WTC11 (cell line): ENCODE measurements at regions not wholly inside any gene's neighbourhood (a gene's known extent, or its start where the extent isn't known, plus 50 kb on each side); places are given as distances from the start of the nearest gene placed in this dataset.

Experiments
- ATAC-seq: fragments of 200-7000 bp; cut with Tn5 transposase; 2 replicates; pipeline ENCODE4 v1.10.0; 2021; ENCODE audit warnings: mild to moderate bottlenecking, moderate library complexity
- CTCF ChIA-PET: fragments of 300-600 bp; sonication (Branson Sonifier 250); formaldehyde crosslinking; loops from one replicate; lab custom pipeline; 2021; ENCODE audit warnings: antibody characterized with exemption; lab: Charles Lee
- POLR2A ChIA-PET: fragments of 350-600 bp; sonication (Branson Sonifier 250); formaldehyde crosslinking; loops from one replicate; lab custom pipeline; 2021; ENCODE audit warnings: antibody characterized with exemption; lab: Charles Lee
- DNase-seq: peaks from one replicate; pipeline ENCODE4 v3.0.0; 2021; ENCODE audit warnings: low spot score
- H3K27ac Mint-ChIP-seq: 2 replicates; pipeline ENCODE4 v1.8.0; 2021; ENCODE audit warnings: mixed read lengths
- H3K27me3 Mint-ChIP-seq: 2 replicates; pipeline ENCODE4 v1.8.0; 2021; ENCODE audit warnings: low read depth, mild to moderate bottlenecking, moderate library complexity, mixed read lengths
- H3K36me3 Mint-ChIP-seq: 2 replicates; pipeline ENCODE4 v1.8.0; 2021; ENCODE audit warnings: mixed read lengths
- H3K4me1 Mint-ChIP-seq: 2 replicates; pipeline ENCODE4 v1.8.0; 2022; ENCODE audit warnings: mixed read lengths
- H3K4me3 Mint-ChIP-seq: 2 replicates; pipeline ENCODE4 v1.8.0; 2021; ENCODE audit warnings: mild to moderate bottlenecking, moderate library complexity, mixed read lengths
- H3K9me3 Mint-ChIP-seq: 2 replicates; pipeline ENCODE4 v1.8.0; 2021; ENCODE audit warnings: mixed read lengths
- EMX1 ChIP-seq: fragments of 250-450 bp; sonication (Bioruptor Pico); IDR thresholded peaks from 2 replicates; pipeline ENCODE4 v1.8.0; 2021; ENCODE audit warnings: mild to moderate bottlenecking
- ESRRA ChIP-seq: sonication (generic); formaldehyde crosslinking; IDR thresholded peaks from 2 replicates; pipeline ENCODE4 v1.8.1; 2022; ENCODE audit warnings: mild to moderate bottlenecking, missing genetic modification reagents, borderline replicate concordance
- GABPB1 ChIP-seq: sonication (generic); formaldehyde crosslinking; IDR thresholded peaks from 2 replicates; pipeline ENCODE4 v1.8.1; 2023; ENCODE audit warnings: mild to moderate bottlenecking, missing genetic modification reagents
- GRHL2 ChIP-seq: fragments of 250-450 bp; sonication (Bioruptor Pico); IDR thresholded peaks from 2 replicates; pipeline ENCODE4 v1.8.0; 2022; ENCODE audit warnings: mild to moderate bottlenecking, moderate library complexity; ENCODE audit not compliant: insufficient replicate concordance, severe bottlenecking
- HMGA2 ChIP-seq: fragments of 250-450 bp; sonication (Bioruptor Pico); IDR thresholded peaks from 2 replicates; pipeline ENCODE4 v1.4.0; 2021; ENCODE audit warnings: mild to moderate bottlenecking, moderate library complexity
- RELA ChIP-seq: sonication (generic); formaldehyde crosslinking; IDR thresholded peaks from 2 replicates; pipeline ENCODE4 v1.8.1; 2022; ENCODE audit warnings: missing genetic modification reagents, mild to moderate bottlenecking, borderline replicate concordance
- RORB ChIP-seq: fragments of 250-450 bp; sonication (Bioruptor Pico); IDR thresholded peaks from 2 replicates; pipeline ENCODE4 v1.9.0; 2021; ENCODE audit warnings: mild to moderate bottlenecking
- TEAD4 ChIP-seq: sonication (generic); formaldehyde crosslinking; IDR thresholded peaks from 2 replicates; pipeline ENCODE4 v1.8.0; 2022; ENCODE audit warnings: mild to moderate bottlenecking, missing genetic modification reagents
- ZNF121 ChIP-seq: sonication (generic); formaldehyde crosslinking; IDR thresholded peaks from 2 replicates; pipeline ENCODE4 v1.8.0; 2023; ENCODE audit warnings: missing genetic modification reagents
- ZNF219 ChIP-seq: sonication (generic); formaldehyde crosslinking; IDR thresholded peaks from 2 replicates; pipeline ENCODE4 v1.8.0; 2023; ENCODE audit warnings: missing genetic modification reagents, mild to moderate bottlenecking, borderline replicate concordance
- TF ChIP-seq, protein P1 (sequence below): sonication (generic); formaldehyde crosslinking; IDR thresholded peaks from 2 replicates; pipeline ENCODE4 v1.8.1; 2022; ENCODE audit warnings: missing genetic modification reagents, borderline replicate concordance
- TF ChIP-seq, protein P2 (sequence below): sonication (generic); formaldehyde crosslinking; conservative IDR thresholded peaks from 2 replicates; pipeline ENCODE4 v1.8.1; 2022; ENCODE audit warnings: mild to moderate bottlenecking, missing genetic modification reagents
- TF ChIP-seq, protein P3 (sequence below): fragments of 250-450 bp; sonication (Bioruptor Pico); IDR thresholded peaks from 2 replicates; pipeline ENCODE4 v1.9.0; 2021; ENCODE audit warnings: mild to moderate bottlenecking
- TF ChIP-seq, protein P4 (sequence below): sonication (generic); formaldehyde crosslinking; IDR thresholded peaks from 2 replicates; pipeline ENCODE4 v1.8.1; 2023; ENCODE audit warnings: mild to moderate bottlenecking, moderate library complexity, missing genetic modification reagents
- TF ChIP-seq, protein P5 (sequence below): fragments of 250-450 bp; sonication (Bioruptor Pico); IDR thresholded peaks from 2 replicates; pipeline ENCODE4 v1.9.0; 2021; ENCODE audit warnings: mild to moderate bottlenecking, borderline replicate concordance
- TF ChIP-seq, protein P6 (sequence below): sonication (generic); formaldehyde crosslinking; IDR thresholded peaks from 2 replicates; pipeline ENCODE4 v1.8.1; 2023; ENCODE audit warnings: mild to moderate bottlenecking, missing genetic modification reagents
- TF ChIP-seq, protein P7 (sequence below): sonication (generic); formaldehyde crosslinking; IDR thresholded peaks from 2 replicates; pipeline ENCODE4 v1.8.1; 2022; ENCODE audit warnings: low read depth, mild to moderate bottlenecking, moderate library complexity, missing genetic modification reagents, borderline replicate concordance
- TF ChIP-seq, protein P8 (sequence below): sonication (generic); formaldehyde crosslinking; IDR thresholded peaks from 2 replicates; pipeline ENCODE4 v1.8.0; 2023; ENCODE audit warnings: missing genetic modification reagents

DNA sequence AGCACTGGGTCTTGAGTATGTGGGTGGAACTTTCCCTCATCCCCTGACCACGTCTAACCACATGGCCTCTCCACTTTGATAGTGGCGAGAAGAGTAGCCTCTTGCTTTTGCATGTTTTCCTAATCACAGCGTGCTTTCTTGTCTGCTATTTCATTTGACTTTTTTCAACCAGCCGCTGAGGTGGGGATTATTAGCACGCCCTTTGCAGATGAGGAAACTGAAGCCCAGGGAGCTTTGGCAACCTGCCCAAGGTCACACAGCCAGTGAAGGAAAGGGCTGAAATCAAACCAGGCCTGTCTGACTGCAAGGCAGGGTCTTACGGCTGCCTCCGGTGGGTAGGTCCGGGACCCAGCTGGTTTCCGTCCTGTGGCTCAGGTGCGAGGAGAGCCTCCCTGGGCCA, 106.5 kb upstream of the MSX2 start:
- Mint-ChIP-seq H3K27ac (no peak overlapping the region), H3K36me3 (no peaks in the 10 kb centered on the region), H3K4me1 (no peaks in the 10 kb centered on the region), H3K9me3 (peaks cover 8% of the 10 kb centered on the region), H3K4me3 (no peak overlapping the region), H3K27me3 (no peaks in the 10 kb centered on the region; the same call in 1 of the 2 replicates)
- DNase-seq (no peak), ATAC-seq (no peak)
- ChIA-PET POLR2A (no interaction called here), CTCF (no interaction called here)
- no peak for TF ChIP-seq RORB (CRISPR knock-in tag)

DNA sequence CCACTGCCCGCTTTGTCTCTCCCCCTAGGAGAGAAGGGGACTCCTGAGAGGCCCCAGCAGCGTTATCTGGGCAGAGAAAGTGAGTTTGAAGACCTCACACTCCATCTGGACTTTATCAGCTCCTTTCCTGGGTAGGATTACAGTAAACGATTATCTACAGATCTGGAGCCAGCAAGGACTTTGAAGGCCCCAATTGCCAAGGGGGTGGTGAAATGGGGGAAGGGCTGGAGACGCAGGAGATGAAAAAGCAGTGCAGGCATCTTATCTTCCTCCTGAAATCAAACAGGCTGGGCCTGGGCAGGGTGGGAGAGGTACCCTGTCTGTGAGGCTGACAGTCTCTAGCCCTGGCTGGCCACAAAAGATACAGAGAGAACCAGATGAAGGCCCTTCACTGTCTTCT, 105.8 kb upstream of the MSX2 start:
- no peaks in the 10 kb centered on the region; the same call in 1 of the 2 replicates for H3K4me1 Mint-ChIP-seq
- no peak for ATAC-seq
- CTCF ChIA-PET: no interaction called here

More for the DNA sequence above, 105.8 kb upstream of the MSX2 start:
- Mint-ChIP-seq H3K27ac (no peak overlapping the region), H3K9me3 (peaks cover 8% of the 10 kb centered on the region), H3K36me3 (no peaks in the 10 kb centered on the region), H3K4me3 (no peak overlapping the region), H3K27me3 (no peaks in the 10 kb centered on the region; the same call in 1 of the 2 replicates)
- no peak for TF ChIP-seq RELA (CRISPR knock-in tag)
- TF ChIP-seq GRHL2 (CRISPR knock-in tag): no peak
- TF ChIP-seq ZNF219 (CRISPR knock-in tag): no peak
- TF ChIP-seq, protein P1, sequence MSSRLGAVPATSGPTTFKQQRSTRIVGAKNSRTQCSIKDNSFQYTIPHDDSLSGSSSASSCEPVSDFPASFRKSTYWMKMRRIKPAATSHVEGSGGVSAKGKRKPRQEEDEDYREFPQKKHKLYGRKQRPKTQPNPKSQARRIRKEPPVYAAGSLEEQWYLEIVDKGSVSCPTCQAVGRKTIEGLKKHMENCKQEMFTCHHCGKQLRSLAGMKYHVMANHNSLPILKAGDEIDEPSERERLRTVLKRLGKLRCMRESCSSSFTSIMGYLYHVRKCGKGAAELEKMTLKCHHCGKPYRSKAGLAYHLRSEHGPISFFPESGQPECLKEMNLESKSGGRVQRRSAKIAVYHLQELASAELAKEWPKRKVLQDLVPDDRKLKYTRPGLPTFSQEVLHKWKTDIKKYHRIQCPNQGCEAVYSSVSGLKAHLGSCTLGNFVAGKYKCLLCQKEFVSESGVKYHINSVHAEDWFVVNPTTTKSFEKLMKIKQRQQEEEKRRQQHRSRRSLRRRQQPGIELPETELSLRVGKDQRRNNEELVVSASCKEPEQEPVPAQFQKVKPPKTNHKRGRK: no peak
- TF ChIP-seq, protein P2, sequence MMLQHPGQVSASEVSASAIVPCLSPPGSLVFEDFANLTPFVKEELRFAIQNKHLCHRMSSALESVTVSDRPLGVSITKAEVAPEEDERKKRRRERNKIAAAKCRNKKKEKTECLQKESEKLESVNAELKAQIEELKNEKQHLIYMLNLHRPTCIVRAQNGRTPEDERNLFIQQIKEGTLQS (CRISPR knock-in tag): no peak
- TF ChIP-seq, protein P3, sequence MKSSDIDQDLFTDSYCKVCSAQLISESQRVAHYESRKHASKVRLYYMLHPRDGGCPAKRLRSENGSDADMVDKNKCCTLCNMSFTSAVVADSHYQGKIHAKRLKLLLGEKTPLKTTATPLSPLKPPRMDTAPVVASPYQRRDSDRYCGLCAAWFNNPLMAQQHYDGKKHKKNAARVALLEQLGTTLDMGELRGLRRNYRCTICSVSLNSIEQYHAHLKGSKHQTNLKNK: no peak
- TF ChIP-seq, protein P4, sequence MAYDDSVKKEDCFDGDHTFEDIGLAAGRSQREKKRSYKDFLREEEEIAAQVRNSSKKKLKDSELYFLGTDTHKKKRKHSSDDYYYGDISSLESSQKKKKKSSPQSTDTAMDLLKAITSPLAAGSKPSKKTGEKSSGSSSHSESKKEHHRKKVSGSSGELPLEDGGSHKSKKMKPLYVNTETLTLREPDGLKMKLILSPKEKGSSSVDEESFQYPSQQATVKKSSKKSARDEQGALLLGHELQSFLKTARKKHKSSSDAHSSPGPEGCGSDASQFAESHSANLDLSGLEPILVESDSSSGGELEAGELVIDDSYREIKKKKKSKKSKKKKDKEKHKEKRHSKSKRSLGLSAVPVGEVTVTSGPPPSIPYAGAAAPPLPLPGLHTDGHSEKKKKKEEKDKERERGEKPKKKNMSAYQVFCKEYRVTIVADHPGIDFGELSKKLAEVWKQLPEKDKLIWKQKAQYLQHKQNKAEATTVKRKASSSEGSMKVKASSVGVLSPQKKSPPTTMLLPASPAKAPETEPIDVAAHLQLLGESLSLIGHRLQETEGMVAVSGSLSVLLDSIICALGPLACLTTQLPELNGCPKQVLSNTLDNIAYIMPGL (CRISPR knock-in tag): no peak
- no peak for TF ChIP-seq ZNF121 (CRISPR knock-in tag)
- TF ChIP-seq, protein P5, sequence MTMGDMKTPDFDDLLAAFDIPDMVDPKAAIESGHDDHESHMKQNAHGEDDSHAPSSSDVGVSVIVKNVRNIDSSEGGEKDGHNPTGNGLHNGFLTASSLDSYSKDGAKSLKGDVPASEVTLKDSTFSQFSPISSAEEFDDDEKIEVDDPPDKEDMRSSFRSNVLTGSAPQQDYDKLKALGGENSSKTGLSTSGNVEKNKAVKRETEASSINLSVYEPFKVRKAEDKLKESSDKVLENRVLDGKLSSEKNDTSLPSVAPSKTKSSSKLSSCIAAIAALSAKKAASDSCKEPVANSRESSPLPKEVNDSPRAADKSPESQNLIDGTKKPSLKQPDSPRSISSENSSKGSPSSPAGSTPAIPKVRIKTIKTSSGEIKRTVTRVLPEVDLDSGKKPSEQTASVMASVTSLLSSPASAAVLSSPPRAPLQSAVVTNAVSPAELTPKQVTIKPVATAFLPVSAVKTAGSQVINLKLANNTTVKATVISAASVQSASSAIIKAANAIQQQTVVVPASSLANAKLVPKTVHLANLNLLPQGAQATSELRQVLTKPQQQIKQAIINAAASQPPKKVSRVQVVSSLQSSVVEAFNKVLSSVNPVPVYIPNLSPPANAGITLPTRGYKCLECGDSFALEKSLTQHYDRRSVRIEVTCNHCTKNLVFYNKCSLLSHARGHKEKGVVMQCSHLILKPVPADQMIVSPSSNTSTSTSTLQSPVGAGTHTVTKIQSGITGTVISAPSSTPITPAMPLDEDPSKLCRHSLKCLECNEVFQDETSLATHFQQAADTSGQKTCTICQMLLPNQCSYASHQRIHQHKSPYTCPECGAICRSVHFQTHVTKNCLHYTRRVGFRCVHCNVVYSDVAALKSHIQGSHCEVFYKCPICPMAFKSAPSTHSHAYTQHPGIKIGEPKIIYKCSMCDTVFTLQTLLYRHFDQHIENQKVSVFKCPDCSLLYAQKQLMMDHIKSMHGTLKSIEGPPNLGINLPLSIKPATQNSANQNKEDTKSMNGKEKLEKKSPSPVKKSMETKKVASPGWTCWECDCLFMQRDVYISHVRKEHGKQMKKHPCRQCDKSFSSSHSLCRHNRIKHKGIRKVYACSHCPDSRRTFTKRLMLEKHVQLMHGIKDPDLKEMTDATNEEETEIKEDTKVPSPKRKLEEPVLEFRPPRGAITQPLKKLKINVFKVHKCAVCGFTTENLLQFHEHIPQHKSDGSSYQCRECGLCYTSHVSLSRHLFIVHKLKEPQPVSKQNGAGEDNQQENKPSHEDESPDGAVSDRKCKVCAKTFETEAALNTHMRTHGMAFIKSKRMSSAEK (CRISPR knock-in tag): no peak
- TF ChIP-seq HMGA2 (CRISPR knock-in tag): no peak
- TF ChIP-seq, protein P6, sequence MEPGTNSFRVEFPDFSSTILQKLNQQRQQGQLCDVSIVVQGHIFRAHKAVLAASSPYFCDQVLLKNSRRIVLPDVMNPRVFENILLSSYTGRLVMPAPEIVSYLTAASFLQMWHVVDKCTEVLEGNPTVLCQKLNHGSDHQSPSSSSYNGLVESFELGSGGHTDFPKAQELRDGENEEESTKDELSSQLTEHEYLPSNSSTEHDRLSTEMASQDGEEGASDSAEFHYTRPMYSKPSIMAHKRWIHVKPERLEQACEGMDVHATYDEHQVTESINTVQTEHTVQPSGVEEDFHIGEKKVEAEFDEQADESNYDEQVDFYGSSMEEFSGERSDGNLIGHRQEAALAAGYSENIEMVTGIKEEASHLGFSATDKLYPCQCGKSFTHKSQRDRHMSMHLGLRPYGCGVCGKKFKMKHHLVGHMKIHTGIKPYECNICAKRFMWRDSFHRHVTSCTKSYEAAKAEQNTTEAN (CRISPR knock-in tag): no peak
- no peak for TF ChIP-seq ESRRA (CRISPR knock-in tag)
- TF ChIP-seq GABPB1 (CRISPR knock-in tag): no peak
- no peak for TF ChIP-seq RORB (CRISPR knock-in tag)
- TF ChIP-seq, protein P7, sequence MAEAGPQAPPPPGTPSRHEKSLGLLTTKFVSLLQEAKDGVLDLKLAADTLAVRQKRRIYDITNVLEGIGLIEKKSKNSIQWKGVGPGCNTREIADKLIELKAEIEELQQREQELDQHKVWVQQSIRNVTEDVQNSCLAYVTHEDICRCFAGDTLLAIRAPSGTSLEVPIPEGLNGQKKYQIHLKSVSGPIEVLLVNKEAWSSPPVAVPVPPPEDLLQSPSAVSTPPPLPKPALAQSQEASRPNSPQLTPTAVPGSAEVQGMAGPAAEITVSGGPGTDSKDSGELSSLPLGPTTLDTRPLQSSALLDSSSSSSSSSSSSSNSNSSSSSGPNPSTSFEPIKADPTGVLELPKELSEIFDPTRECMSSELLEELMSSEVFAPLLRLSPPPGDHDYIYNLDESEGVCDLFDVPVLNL (CRISPR knock-in tag): no peak
- TF ChIP-seq, protein P8, sequence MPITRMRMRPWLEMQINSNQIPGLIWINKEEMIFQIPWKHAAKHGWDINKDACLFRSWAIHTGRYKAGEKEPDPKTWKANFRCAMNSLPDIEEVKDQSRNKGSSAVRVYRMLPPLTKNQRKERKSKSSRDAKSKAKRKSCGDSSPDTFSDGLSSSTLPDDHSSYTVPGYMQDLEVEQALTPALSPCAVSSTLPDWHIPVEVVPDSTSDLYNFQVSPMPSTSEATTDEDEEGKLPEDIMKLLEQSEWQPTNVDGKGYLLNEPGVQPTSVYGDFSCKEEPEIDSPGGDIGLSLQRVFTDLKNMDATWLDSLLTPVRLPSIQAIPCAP (CRISPR knock-in tag): no peak
- TF ChIP-seq EMX1: no peak
- TF ChIP-seq TEAD4 (CRISPR knock-in tag): no peak
- POLR2A ChIA-PET: no interaction called here
- DNase-seq: no peak
